Peyer's patch (tissue), 4 donors: ENCODE measurements at regions not wholly inside any gene's neighbourhood (a gene's known extent, or its start where the extent isn't known, plus 50 kb on each side); places are given as distances from the start of the nearest gene placed in this dataset.

Experiments used
- CTCF ChIP-seq, 6 experiments: fragments of 450-650 bp in 4 of 6; fragments of 200-600 bp in 2 of 6; sonication (generic) in 1 of 6; IDR thresholded peaks; one replicate each; pipeline ENCODE4 v1.5.1; 2017 to 2019; ENCODE audit warnings: antibody characterized with exemption in 6 of 6, mild to moderate bottlenecking in 3 of 6, moderate library complexity in 1 of 6
- POLR2A ChIP-seq, 2 donors: fragments of 450-650 bp; IDR thresholded peaks; one replicate each; pipeline ENCODE4 v1.5.1; 2017; ENCODE audit warnings: antibody characterized with exemption in 2 of 2, mild to moderate bottlenecking in 2 of 2, moderate library complexity in 2 of 2

DNA sequence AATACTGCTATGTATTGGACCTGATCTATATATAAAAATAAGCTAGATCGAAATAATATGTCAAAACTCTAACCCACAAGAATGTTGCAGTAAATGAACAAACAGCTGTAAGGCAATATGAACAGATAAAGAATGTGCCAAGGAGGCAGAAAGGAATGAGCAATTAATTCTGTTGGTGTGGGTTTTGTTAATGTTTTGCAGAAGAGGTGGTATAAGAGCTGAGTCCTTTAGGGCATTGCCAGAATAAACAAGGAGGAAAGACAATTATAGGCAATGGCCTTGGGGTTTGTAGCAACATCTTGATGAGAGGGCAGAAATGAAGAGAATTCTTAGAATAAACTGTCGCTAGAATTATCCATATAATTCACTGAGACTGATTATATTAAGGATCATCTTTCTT lies 240.9 kb upstream of the GULP1 start:
- TF ChIP-seq CTCF (IDR thresholded peaks at IDR 0.05) = no peak
- TF ChIP-seq POLR2A (IDR thresholded peaks at IDR 0.05) = no peak
